ENCODE measurements at regions not wholly inside any gene's neighbourhood (a gene's known extent, or its start where the extent isn't known, plus 50 kb on each side); places are given as distances from the start of the nearest gene placed in this dataset.

DNA sequence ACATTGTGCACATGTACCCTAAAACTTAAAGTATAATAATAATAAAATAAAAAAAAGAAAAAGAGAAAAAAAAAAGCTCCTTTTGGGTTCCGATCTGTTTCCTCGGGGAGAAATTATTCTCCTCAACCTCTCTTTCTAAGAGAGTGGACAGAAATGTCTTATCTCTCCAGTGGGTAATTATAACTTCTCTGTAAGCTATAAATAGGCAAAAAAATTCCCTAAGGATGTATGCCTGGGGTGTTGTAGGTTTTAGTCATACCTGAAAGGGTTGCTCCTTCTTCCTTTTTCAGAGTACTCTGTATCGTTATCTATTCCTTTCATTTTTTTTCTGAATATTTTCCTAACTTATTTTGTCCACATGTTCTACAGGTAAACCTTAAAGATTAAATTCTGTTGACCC, 169.7 kb upstream of the PTPRK start:
- H3K4me3 ChIP-seq = no peak overlapping the region

DNA sequence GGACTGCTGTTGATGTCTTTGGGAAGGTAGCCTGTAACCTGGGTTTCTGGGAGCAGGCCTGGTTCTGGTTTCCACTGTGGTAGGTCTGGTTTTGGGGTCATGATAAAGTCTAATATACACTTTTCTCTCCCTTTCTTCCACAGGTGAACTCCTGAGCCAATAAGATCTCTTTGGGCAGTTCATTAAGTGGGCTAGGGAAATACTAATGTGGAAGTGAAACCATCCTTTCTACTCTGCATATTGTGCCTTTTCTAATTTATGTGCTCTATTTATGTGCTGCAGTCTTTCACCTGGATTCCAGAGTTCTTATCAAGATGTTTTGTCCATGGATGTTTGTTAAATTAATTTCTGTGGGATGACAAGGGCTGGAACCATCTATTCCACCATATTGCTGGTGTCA, 165.7 kb upstream of the PTPRK start:
- H3K4me3 ChIP-seq = no peak overlapping the region
- H3K27ac ChIP-seq = no peak overlapping the region

More for the DNA sequence above, 169.7 kb upstream of the PTPRK start:
- no peak overlapping the region for H3K27ac ChIP-seq

DNA sequence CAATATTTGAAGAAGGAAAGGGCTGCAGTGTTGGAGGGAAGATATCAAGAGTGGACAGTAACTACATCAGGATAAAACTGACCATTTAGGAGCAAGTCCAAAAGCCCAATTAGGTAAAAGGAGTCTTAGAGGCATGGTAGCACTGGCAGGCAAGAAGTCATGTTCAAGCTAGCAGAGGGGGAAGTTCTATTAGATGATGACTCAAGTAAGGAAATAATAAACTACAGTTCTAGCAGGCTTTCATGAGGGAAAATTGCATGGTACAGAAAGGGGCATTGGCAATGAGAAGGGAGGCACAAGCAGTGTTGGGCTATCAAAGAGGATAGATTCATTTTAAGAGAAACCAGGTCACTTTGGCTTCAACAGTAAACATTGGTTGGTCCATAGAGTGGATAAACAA, 156.1 kb upstream of the PTPRK start:
- no peak overlapping the region for H3K27ac ChIP-seq
- no peak overlapping the region for H3K4me3 ChIP-seq

DNA sequence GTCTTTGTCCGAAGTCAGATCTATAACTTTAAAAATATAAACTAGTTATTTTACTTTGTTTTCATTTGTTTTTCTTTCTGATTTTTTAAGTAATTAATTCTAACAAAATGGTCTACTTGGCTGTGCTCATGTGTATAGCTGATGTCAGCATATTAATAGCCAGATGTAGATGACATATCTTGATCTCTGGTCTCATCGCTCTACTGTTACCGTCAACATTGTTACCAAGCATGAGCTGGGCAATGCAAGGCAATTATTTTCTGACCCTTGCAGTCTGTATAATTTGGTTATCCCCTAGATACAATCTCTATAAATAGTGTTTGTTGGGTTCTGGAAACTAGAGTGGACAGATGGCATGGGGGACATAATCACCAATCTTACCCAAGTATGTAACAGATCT, 151.6 kb upstream of the PTPRK start:
- Histone ChIP-seq H3K27ac (no peak overlapping the region), H3K4me3 (no peak overlapping the region)

DNA sequence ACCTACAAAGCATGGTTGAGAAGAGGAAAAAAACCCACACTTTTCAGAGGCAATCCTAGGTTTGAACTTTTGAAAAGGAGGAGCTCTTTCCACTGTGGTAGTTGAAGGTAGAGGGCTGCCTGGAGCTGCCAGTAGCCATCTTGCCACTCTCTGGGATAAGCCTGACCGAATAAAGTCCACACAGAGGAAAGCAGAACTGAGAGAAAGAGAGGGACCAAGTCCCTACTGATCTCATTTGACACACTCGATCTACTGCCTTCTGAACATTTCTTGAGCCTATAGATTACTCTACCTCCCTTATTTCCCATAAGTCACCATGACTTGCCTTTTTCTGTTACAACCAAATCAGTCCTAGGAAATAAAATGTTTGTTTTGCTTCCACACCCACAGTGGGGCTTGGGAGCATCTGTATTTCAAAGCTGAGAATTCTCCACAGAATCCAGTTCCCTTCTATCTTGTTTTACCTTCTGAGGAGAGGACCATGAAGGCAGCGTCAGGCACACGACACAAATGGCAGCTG, 147.0 kb upstream of the PTPRK start:
- H3K4me3 ChIP-seq = no peak overlapping the region

DNA sequence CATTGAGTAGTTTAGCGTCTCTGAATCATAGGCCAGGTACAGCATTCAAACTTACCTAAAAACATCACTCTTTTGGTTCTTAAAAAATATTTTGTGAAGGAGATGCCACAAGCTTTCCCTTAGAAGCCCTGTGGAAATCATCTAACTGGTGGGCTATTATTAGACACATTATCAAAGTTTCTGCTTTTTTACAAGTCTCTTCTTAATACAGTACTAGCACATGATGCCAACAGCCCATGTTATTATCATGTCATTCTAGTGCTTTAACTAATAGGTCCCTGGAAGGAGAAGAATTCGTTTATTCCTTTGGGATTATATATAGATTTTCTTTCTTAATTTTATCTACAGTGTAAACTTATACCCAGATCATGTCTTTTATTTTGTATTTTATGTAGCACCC, 146.0 kb upstream of the PTPRK start:
- H3K4me3 ChIP-seq = no peak overlapping the region
- H3K27ac ChIP-seq = no peak overlapping the region

More for the DNA sequence above, 147.0 kb upstream of the PTPRK start:
- H3K27ac ChIP-seq = no peak overlapping the region

DNA sequence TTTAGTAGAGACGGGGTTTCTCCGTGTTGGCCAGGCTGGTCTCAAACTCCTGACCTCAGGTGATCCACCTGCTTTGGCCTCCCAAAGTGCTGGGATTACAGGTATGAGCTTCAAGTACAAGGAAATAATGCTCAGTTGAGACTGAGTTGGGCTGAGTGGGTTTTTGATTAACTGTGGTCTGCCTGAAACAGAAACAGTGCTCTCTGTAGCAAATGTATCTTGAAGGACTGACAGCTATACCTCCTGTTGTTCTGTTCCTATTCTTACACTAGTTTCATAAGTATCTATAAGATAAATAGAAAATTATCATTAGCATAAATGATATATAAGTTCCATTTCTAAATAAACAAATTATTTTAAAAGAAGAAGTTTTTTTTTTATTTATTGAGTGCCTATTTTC, 142.8 kb upstream of the PTPRK start:
- H3K27ac ChIP-seq = no peak overlapping the region
- no peak overlapping the region for H3K4me3 ChIP-seq

DNA sequence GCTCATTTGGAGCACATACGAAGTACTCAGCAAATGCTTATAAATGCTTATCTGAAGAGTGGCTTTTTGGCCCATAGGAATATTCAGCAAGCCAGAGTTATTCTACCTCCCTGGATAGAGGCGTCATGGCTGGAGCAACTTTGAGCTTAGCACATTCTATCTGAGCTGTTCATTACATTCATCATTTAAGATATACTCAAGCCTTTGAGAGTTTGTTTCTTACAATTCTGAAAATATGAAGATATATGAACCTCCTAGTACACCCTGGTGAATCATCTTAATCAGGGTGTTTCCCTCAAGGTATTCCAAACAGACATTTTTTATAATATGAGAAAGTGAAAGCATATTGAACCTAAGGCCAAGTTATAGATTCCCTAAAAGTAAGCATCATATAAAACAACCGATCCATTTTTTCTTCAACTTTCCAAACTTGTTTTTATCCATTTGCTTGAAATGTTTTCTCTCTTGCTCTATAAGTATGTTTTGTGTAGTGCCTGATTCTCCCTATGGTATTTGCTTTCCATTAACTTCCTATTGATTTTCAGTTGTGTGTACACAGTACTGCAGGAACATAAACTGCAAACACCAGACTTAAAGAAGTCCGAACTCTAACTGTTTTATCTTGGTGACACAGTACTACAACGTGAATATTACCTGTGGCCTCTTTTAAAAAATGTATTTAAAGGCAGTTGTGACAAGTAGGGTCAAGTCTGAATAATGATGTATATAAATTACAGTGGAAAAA, 139.7 kb upstream of the PTPRK start:
- Histone ChIP-seq H3K4me3 (no peak overlapping the region), H3K27ac (peak overlapping the region in 1 of 21 experiments; percentile 2)

DNA sequence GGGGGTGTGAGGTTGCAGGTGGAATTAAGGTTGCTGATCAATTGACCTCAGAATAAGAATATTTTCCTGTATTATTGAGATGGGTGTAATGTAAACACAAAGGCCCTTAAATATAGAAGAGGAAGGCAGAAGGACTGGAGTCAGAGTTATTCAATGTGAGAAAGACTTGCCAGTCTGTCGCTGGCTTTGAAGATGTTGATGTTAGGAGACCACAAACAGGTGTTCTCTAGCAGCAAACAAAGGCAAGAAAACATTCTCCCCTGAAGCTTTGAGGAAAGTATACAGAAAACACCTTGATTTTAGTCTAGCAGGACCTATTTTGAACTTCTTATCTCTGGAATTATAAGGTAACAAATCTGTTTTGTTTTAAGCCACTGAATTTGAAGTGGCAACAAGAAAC, 138.9 kb upstream of the PTPRK start:
- Histone ChIP-seq H3K4me3 (no peak overlapping the region), H3K27ac (no peak overlapping the region)

DNA sequence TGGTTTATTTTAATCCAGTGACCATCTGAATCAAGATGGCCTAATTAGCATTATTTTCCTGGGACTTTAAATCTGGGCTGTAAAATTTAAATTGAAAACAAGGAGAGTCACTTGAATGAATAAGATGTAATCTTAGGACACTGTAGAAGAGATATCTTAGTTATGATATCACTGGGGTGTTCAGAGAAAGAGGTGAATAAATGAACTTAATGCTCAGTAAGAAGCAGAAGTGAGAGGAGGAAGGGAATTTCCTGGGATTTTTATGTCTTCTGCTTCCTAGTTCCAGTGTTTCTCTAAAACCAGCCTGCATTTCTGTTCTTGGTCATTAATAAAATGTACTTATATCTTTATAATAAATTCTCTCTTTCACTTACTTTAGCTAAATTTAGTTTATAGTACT, 136.8 kb upstream of the PTPRK start:
- Histone ChIP-seq H3K4me3 (no peak overlapping the region), H3K27ac (no peak overlapping the region)

DNA sequence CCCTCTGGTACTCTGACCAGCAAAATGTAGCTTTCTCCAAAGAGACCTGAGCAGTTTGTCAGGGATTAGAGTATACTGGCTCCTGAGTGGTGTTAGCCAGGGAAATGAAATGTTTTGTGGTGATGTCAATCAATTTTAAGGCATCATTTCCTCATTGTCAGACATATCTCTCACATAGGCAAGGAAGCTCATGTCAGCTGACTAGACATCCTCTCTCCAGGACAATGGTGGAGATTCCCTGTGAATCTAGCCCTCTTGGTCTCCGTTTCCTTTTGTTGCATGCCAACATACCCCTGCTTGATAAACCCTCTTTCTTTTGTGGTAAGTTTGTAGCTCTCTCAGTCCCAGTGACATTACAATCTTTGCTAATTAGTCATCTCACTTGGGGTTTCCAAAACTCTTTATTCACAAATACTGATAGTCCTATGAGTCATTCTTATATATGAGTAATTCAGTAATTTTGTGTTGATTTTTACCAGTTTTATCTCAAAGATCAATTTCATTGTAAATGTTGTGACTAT, 135.6 kb upstream of the PTPRK start:
- Histone ChIP-seq H3K27ac (peak overlapping the region in 2 of 21 experiments; percentile 43 to 57), H3K4me3 (no peak overlapping the region)

DNA sequence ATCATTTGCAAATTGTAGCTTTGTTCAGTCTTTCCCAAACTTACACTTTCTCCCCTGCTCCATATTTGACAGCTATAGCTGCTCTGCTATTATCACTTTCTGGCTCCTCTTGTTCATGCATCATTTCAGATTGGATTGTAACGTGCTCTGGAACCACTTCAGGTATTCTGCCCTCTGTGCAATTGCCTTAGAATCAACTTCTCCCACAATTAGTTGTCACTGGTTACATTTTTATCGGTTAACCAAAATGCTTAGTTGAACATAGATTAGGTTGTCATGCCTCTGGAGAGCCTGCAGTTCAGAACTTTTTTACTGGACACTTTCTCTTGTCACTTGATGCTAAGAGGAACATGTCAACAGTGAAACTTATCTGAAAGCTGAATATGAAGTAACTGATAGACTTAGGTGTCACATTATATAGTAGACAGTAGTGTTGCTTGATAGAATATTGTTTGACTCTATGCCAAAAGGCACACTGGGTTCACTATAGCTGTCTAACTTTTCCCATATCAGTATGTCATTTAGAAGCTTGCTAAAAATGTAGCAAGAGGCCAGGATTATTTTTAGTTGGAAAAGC, 127.7 kb upstream of the PTPRK start:
- Histone ChIP-seq H3K4me3 (no peak overlapping the region), H3K27ac (no peak overlapping the region)

DNA sequence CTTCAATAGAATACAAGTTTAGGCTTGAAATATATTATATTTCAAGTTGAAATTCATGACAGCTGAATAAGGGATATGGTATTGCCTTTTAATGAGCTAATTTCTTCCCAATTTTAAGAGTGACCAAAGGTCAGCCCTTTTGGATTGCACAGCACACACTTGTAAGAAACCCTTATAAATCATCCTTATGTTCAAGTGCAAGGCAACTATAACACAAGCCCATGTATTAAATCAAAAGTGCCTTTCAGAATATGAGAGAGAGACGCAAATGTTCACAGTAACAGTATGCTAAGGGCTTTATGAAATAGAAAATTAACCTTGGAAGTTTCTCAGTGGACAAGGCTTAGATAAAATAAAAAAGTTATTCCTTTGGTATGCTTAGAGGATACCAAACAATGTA, 121.7 kb upstream of the PTPRK start:
- Histone ChIP-seq H3K27ac (no peak overlapping the region), H3K4me3 (no peak overlapping the region)

DNA sequence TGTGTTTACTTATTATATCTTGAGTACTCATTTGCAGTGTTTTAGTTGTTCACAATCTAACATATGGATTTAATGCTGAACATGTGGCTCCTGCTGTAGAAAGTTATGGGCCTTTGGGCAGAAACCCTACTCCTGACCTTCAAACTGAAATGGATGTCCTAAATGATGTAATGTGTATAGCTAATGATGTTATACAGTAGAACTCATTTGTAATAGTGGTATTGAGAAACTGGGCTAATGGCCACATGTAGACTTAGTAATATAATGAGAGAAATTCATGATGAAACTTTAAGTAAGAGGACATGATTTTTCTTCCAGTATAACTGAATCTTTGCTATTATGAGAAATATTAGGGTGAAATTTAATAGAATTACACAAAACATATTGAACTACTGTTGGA, 121.3 kb upstream of the PTPRK start:
- no peak overlapping the region for H3K4me3 ChIP-seq
- no peak overlapping the region for H3K27ac ChIP-seq

DNA sequence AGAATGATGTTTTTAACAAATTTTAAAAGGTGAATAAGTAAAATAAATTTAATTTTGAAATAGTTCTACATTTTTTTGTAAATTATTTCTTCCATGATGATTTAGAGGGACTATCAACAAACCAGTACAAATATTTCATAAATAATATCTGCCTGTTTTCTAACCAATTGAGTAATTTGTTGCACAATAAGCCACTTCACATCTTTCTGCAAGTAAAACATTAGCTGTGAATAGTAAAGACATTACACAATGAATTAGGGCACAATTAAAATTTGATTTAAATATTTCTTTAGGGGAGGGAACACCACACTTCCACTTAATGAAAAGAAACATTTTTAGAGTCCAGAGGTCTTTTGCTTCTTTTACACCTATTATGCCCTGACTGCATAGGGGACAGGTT, 118.4 kb upstream of the PTPRK start:
- no peak overlapping the region for H3K27ac ChIP-seq
- H3K4me3 ChIP-seq = no peak overlapping the region

DNA sequence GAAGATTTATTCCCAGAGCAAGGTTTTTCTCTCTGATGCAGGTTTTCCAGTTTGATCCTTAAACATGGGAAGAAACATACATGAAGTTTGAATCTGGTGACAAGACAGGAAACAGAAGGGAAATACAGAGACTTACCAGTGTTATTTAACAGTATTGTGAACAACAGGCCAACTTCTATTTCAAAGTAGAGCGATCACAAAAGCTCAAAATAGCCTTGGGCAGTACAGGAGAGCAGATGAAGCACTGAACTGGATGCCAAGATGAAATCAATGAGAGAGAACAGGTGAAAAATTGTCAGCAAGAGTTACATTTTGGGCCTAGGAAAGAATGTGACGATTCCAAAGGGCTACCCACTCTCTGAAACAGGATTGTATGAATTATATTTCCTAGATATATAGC, 114.8 kb upstream of the PTPRK start:
- H3K27ac ChIP-seq = no peak overlapping the region
- H3K4me3 ChIP-seq = no peak overlapping the region

DNA sequence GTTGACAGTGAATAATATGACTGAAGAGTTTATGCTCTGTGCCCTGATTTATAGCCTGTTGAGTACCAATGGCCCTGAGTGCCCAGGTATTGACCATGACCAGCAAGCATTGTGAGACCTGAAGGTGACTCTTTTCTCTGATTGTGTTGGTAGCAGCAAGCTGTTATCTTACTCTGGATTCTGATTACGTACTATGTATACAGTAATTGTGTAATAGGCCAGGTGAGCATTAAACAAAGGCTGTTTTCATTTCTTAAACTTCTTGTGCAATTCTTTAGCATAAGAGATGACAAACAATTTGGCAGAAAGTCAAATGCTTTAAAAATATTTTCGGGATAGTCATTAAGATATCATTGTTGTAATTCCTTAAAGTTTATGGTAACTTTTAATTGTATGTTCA, 111.7 kb upstream of the PTPRK start:
- Histone ChIP-seq H3K4me3 (no peak overlapping the region), H3K27ac (no peak overlapping the region)

DNA sequence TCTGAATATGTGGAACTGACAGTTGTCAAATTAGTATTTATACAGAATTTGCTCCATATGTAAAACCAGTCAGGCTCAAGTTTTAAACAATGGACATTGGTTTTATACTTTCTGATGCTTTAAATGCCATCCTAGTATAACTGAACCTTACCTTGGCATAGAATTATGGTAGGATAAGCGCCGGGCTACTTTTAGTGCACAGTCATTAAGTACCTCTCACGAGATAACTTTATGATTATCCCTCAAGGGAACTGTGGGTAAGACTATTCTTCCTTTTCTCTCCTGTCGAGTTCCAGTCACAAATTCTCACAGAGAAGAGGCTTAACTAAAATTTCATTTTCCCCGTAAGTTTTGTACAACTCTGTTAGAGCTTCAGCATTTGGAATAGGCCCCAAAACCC, 110.6 kb upstream of the PTPRK start:
- Histone ChIP-seq H3K4me3 (no peak overlapping the region), H3K27ac (no peak overlapping the region)

DNA sequence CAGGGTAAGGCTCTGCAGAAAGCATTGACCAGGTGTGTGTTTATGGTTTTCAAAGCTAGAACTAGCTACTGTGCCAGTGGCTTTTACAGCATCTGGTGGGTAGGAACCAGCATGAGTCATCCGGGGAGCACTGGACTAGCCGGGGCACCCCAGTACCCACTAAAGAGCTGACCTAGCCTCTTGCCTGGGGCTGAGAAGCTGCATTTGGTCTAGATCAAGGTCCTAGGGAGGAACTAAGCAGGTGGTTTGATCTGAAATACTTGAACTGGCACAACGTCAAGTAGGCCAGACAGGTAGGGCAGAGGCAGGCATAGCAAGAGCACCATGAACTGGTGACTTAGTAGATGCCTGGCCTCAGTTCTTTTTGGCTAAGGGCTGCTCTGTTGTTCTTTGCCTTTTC, 109.8 kb upstream of the PTPRK start:
- H3K27ac ChIP-seq = no peak overlapping the region
- no peak overlapping the region for H3K4me3 ChIP-seq

DNA sequence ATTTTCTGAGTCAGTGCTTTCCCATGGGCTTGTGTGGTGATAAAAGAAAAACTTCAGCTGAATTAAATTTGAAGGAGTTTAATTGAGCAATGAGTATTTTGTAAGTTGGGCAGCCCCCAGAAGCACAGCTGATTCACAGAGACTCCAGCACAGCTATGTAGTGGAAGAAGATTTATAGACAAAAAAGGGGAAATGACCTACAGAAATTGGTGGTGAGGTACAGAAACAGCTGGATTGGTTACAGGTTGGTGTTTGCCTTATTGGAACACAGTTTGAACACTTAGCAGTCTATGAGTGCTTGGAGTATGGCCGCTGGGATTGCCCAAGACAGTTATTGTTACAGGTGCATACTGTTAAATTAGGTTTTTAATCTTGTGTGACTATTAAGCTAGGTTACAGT, 96.9 kb upstream of the PTPRK start:
- H3K27ac ChIP-seq = no peak overlapping the region

DNA sequence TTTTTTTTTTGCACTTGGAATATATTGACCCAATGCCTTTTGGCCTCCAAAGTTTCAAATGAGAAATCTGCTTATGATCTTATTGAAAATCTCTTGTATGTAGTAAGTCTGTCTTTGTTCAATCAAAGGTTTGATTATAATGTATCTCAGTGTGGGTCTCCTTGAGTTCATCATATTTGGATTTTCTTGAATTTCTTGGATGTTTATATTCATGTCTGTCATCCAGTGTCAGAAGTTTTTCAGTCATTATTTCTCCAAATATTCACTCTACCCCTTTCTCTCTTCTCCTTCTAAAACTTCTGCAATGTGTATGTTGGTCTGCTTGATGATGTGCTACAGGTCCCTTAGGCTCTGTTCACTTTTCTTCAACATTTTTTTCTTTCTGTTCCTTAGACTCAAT, 95.9 kb upstream of the PTPRK start:
- Histone ChIP-seq H3K4me3 (no peak overlapping the region), H3K27ac (no peak overlapping the region)

More for the DNA sequence above, 96.9 kb upstream of the PTPRK start:
- no peak overlapping the region for H3K4me3 ChIP-seq
